ENCODE measurements at regions not wholly inside any gene's neighbourhood (a gene's known extent, or its start where the extent isn't known, plus 50 kb on each side); places are given as distances from the start of the nearest gene placed in this dataset.

- TF ChIP-seq, protein P1, sequence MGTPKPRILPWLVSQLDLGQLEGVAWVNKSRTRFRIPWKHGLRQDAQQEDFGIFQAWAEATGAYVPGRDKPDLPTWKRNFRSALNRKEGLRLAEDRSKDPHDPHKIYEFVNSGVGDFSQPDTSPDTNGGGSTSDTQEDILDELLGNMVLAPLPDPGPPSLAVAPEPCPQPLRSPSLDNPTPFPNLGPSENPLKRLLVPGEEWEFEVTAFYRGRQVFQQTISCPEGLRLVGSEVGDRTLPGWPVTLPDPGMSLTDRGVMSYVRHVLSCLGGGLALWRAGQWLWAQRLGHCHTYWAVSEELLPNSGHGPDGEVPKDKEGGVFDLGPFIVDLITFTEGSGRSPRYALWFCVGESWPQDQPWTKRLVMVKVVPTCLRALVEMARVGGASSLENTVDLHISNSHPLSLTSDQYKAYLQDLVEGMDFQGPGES (IDR thresholded peaks at IDR 0.05; ENCODE audit: low read depth, low read length), result no peak
- no peak for TF ChIP-seq MEF2A (IDR thresholded peaks at IDR 0.05; ENCODE audit: borderline replicate concordance, low read depth)
- TF ChIP-seq, protein P2, sequence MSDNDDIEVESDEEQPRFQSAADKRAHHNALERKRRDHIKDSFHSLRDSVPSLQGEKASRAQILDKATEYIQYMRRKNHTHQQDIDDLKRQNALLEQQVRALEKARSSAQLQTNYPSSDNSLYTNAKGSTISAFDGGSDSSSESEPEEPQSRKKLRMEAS (IDR thresholded peaks at IDR 0.05; ENCODE audit: low read depth), result no peak
Observed at GRCh38 chr12:25025951-25026490, 77.1 kb upstream of the BCAT1 start (continued).

- no peak for TF ChIP-seq CHD2 (IDR thresholded peaks at IDR 0.05; ENCODE audit: low read length, partially characterized antibody)
- TF ChIP-seq EZH2phosphoT487 (IDR thresholded peaks at IDR 0.05; ENCODE audit: borderline replicate concordance, low read depth), result no peak
- no peak for TF ChIP-seq TCF12 (IDR thresholded peaks at IDR 0.05)
- TF ChIP-seq RCOR1 (IDR thresholded peaks at IDR 0.05; ENCODE audit: low read length), result no peak
- no peak for TF ChIP-seq FOSL2 (IDR thresholded peaks at IDR 0.05; ENCODE audit: borderline replicate concordance, low read depth)
- TF ChIP-seq FOXM1 (IDR thresholded peaks at IDR 0.05; ENCODE audit: low read depth), result no peak
- TF ChIP-seq, protein P2 (IDR thresholded peaks at IDR 0.05; ENCODE audit: low read depth), result no peak
- TF ChIP-seq NRF1 (IDR thresholded peaks at IDR 0.05; ENCODE audit: low read depth, low read length), result no peak
- TF ChIP-seq CTCF (IDR thresholded peaks at IDR 0.05), result no peak
- TF ChIP-seq, protein P3, sequence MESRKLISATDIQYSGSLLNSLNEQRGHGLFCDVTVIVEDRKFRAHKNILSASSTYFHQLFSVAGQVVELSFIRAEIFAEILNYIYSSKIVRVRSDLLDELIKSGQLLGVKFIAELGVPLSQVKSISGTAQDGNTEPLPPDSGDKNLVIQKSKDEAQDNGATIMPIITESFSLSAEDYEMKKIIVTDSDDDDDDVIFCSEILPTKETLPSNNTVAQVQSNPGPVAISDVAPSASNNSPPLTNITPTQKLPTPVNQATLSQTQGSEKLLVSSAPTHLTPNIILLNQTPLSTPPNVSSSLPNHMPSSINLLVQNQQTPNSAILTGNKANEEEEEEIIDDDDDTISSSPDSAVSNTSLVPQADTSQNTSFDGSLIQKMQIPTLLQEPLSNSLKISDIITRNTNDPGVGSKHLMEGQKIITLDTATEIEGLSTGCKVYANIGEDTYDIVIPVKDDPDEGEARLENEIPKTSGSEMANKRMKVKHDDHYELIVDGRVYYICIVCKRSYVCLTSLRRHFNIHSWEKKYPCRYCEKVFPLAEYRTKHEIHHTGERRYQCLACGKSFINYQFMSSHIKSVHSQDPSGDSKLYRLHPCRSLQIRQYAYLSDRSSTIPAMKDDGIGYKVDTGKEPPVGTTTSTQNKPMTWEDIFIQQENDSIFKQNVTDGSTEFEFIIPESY (IDR thresholded peaks at IDR 0.05; ENCODE audit: borderline replicate concordance, low read depth), result no peak
- no peak for TF ChIP-seq SMC3 (IDR thresholded peaks at IDR 0.05; ENCODE audit: low read depth, low read length)
- TF ChIP-seq JUND (IDR thresholded peaks at IDR 0.05), result no peak
- TF ChIP-seq FOXJ3 (CRISPR knock-in tag; IDR thresholded peaks at IDR 0.05), result no peak
- TF ChIP-seq MXI1 (IDR thresholded peaks at IDR 0.05; ENCODE audit: low read depth, low read length), result no peak
- no peak for TF ChIP-seq RAD21 (IDR thresholded peaks at IDR 0.05; ENCODE audit: low read length)
- TF ChIP-seq NFIC (IDR thresholded peaks at IDR 0.05; ENCODE audit: borderline replicate concordance), result no peak
- no peak for TF ChIP-seq RXRA (IDR thresholded peaks at IDR 0.05; ENCODE audit: borderline replicate concordance, low read depth)
- no peak for TF ChIP-seq RFX5 (IDR thresholded peaks at IDR 0.05; ENCODE audit: low read length)
- no peak for TF ChIP-seq USF1 (IDR thresholded peaks at IDR 0.05; ENCODE audit: borderline replicate concordance, low read depth)
- TF ChIP-seq MEF2A (IDR thresholded peaks at IDR 0.05; ENCODE audit: borderline replicate concordance, low read depth), result no peak
- Histone ChIP-seq H3F3A (replicated peaks; ENCODE audit: insufficient read depth) (no peaks in the 10 kb centered on the region), H3K4me1 (ENCODE audit: control insufficient read depth in 1 of 2, insufficient read depth in 2 of 2, low read depth in 1 of 2, low read length in 1 of 2) (no peaks in the 10 kb centered on the region), H3K27ac (ENCODE audit: low read depth in 2 of 2, low read length in 1 of 2) (no peak overlapping the region), H3K27me3 (ENCODE audit: insufficient read depth) (no peaks in the 10 kb centered on the region), H3K36me3 (replicated peaks in 1 of 2; ENCODE audit: control insufficient read depth in 1 of 2, insufficient read depth in 2 of 2, low read length in 1 of 2) (no peaks in the 10 kb centered on the region), H3K4me3 (ENCODE audit: low read depth in 2 of 2, low read length in 1 of 2) (no peak overlapping the region), H3K79me2 (ENCODE audit: insufficient read depth) (no peaks in the 10 kb centered on the region), H3K9me3 (peaks cover 4% of the 10 kb centered on the region; the same call in 1 of the 2 replicates), H3K4me2 (no peak overlapping the region), H2AFZ (ENCODE audit: low read depth) (no peak overlapping the region), H3K9ac (no peak overlapping the region), H3K9me2 (no peaks in the 10 kb centered on the region), H4K20me1 (ENCODE audit: insufficient read depth) (no peaks in the 10 kb centered on the region)
- no peak for DNase-seq
- CTCF ChIA-PET, result interaction anchor here (0.8 to 2.9 kb wide), 3 partner anchors 20 to 173 kb away, joined by 3 to 7 read pairs (median 5); no protein-coding TSS in a partner anchor
- WGBS (ENCODE audit: low lambda C conversion rate), result 66% methylated on average over 4 of the region's 4 CpGs
- POLR2A ChIA-PET, result no interaction called here
Observed at GRCh38 chr12:25025260-25025659, 76.4 kb upstream of the BCAT1 start.
